K562 (cell line): ENCODE measurements at regions not wholly inside any gene's neighbourhood (a gene's known extent, or its start where the extent isn't known, plus 50 kb on each side); places are given as distances from the start of the nearest gene placed in this dataset.

Source experiments
- CBFB ChIP-seq: sonication (generic); formaldehyde crosslinking; IDR thresholded peaks from 2 replicates; pipeline ENCODE4 v1.4.0; 2020; ENCODE audit warnings: mild to moderate bottlenecking, missing genetic modification reagents
- MAFK ChIP-seq: IDR thresholded peaks from 2 replicates; pipeline ENCODE4 v1.6.1; 2011; ENCODE audit warnings: low read length, improper control_type of control experiment

DNA sequence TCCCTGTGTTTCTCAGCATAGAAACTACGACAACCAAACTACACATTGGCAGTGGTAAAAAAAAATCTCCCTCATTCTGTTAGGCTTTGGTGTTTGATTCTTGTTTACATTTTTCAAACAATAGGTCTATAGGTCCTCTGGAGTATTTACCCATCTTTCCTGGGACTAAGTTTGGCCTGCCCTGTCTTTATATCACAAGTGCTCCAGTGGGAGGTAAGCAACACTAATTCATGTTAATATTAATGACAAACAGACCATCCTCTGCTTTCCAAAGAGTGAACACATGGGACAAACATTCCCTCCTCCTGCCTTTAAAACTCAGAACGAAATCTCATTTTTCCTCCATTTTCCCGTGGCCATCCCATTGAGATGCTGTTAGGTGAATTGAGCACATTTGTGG, 514.1 kb upstream of the INTU start:
- no peak for TF ChIP-seq MAFK
- TF ChIP-seq CBFB (CRISPR knock-in tag), result no peak
